GM12864 (cell line): ENCODE measurements at regions not wholly inside any gene's neighbourhood (a gene's known extent, or its start where the extent isn't known, plus 50 kb on each side); places are given as distances from the start of the nearest gene placed in this dataset.

Experiments
- DNase-seq: peaks from one replicate; pipeline ENCODE4 v3.0.0-alpha.2; 2011; ENCODE audit warnings: low read depth
- H3K4me3 ChIP-seq: 2 replicates; pipeline ENCODE4 v1.5.1; 2011; ENCODE audit warnings: mild to moderate bottlenecking, low read depth, low read length, control low read depth
- CTCF ChIP-seq: IDR thresholded peaks from 2 replicates; pipeline ENCODE4 v1.5.1; 2011; ENCODE audit warnings: low read depth, mild to moderate bottlenecking, moderate library complexity, low read length, control low read depth, inconsistent platforms; ENCODE audit errors: missing control alignments

GRCh38 chr6:22471132-22471690 lies 98.2 kb upstream of the HDGFL1 start:
- H3K4me3 ChIP-seq: no peak overlapping the region
- no peak for DNase-seq
- no peak for TF ChIP-seq CTCF

GRCh38 chr6:22471746-22472145 lies 97.6 kb upstream of the HDGFL1 start:
- H3K4me3 ChIP-seq: no peak overlapping the region
- DNase-seq: no peak
- no peak for TF ChIP-seq CTCF

GRCh38 chr6:22473991-22474682 lies 95.2 kb upstream of the HDGFL1 start:
- DNase-seq: no peak
- no peak overlapping the region for H3K4me3 ChIP-seq

GRCh38 chr6:22476811-22477390 lies 92.5 kb upstream of the HDGFL1 start:
- DNase-seq: no peak
- no peak overlapping the region for H3K4me3 ChIP-seq
- no peak for TF ChIP-seq CTCF

More at GRCh38 chr6:22473991-22474682, 95.2 kb upstream of the HDGFL1 start:
- TF ChIP-seq CTCF: no peak

- no peak overlapping the region for H3K4me3 ChIP-seq
- no peak for DNase-seq
- no peak for TF ChIP-seq CTCF
Measured at GRCh38 chr6:22497276-22497675, 72.1 kb upstream of the HDGFL1 start.

- no peak for TF ChIP-seq CTCF
- no peak overlapping the region for H3K4me3 ChIP-seq
- no peak for DNase-seq
Measured at GRCh38 chr6:22499815-22500214, 69.6 kb upstream of the HDGFL1 start.
